Upper lobe of left lung (tissue), 6 donors: ENCODE measurements at regions not wholly inside any gene's neighbourhood (a gene's known extent, or its start where the extent isn't known, plus 50 kb on each side); places are given as distances from the start of the nearest gene placed in this dataset.
"Not testable (repeated sequence)": the region's sequence is repeated elsewhere in the genome, so short reads cannot be mapped to it uniquely, and the experiment has no call there.

Experiments used
- ATAC-seq, 2 donors: fragments of 200-7000 bp; cut with Tn5 transposase; one replicate each; pipeline ENCODE4 v1.9.1; 2022; ENCODE audit warnings: mild to moderate bottlenecking in 2 of 2, moderate library complexity in 2 of 2; ENCODE audit not compliant: low FRiP score in 2 of 2
- DNase-seq, 2 donors: peaks; one replicate each; pipeline ENCODE4 v3.0.0-alpha.2; 2019 to 2020
- H3K27ac ChIP-seq, 4 donors: fragments of 200-600 bp; sonication (generic); one replicate each; pipeline ENCODE4 v1.5.1; 2016 to 2019
- H3K27me3 ChIP-seq, 4 donors: fragments of 200-600 bp; sonication (generic); one replicate each; pipeline ENCODE4 v1.5.1; 2017 to 2019
- H3K36me3 ChIP-seq, 4 donors: fragments of 200-600 bp; sonication (generic); one replicate each; pipeline ENCODE4 v1.5.1; 2016 to 2019
- H3K4me1 ChIP-seq, 4 donors: fragments of 200-600 bp; sonication (generic); one replicate each; pipeline ENCODE4 v1.5.1; 2018 to 2019
- H3K4me3 ChIP-seq, 4 donors: fragments of 200-600 bp; sonication (generic); one replicate each; pipeline ENCODE4 v1.5.1; 2017 to 2019; ENCODE audit warnings: mild to moderate bottlenecking in 2 of 4, moderate library complexity in 1 of 4
- H3K9me3 ChIP-seq, 4 donors: fragments of 200-600 bp; sonication (generic); one replicate each; pipeline ENCODE4 v1.5.1; 2018 to 2019
- EP300 ChIP-seq, 4 donors: sonication (generic); formaldehyde crosslinking; IDR thresholded peaks; one replicate each; pipeline ENCODE4 v1.5.1; 2017; ENCODE audit warnings: antibody characterized with exemption in 4 of 4, control low read depth in 2 of 4
- POLR2A ChIP-seq, 4 donors: fragments of 450-650 bp; IDR thresholded peaks; one replicate each; pipeline ENCODE4 v1.5.1; 2016 to 2017; ENCODE audit warnings: antibody characterized with exemption in 4 of 4, mild to moderate bottlenecking in 2 of 4
- POLR2AphosphoS5 ChIP-seq, 2 donors: sonication (generic); formaldehyde crosslinking; IDR thresholded peaks; one replicate each; pipeline ENCODE4 v1.5.1; 2017; ENCODE audit warnings: antibody characterized with exemption in 2 of 2
- WGBS, 2 donors: methylation state at CpG; one replicate each; pipeline ENCODE4 v1.1.5; 2017 to 2018; 5-methylcytosine and 5-hydroxymethylcytosine counted together
- TF ChIP-seq, protein P1 (sequence below), 6 experiments: fragments of 450-650 bp in 4 of 6; fragments of 200-600 bp in 2 of 6; sonication (generic) in 2 of 6; IDR thresholded peaks; one replicate each; pipeline ENCODE4 v1.5.1; 2016 to 2019; ENCODE audit warnings: antibody characterized with exemption in 6 of 6
- donor health status: DM: no; HTN: no; CAD: no; lungs with moderate emphysema.
- donor health status: DM: no; HTN: yes; CAD: no; lungs with severe emphysema.

DNA sequence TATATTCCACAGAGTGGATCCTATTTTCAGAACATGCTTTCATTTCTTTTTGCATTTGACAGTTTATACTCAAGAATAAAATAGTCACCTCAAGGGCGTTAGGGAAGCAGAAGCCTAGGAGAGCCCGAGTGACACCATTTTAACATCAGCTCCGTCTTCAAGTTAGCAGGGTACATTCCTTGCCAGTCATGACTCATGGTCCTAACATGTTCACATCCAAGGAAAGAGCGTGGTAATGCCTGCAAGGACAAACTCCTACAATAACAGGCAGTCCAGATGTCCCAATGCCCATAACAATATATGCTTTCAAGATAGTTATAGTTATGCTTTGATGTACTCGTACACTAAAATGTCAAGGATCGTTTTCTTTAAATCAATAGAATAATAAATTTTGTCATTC, 93.9 kb upstream of the FAM240B start:
- DNase-seq, H3K36me3 ChIP-seq, H3K9me3 ChIP-seq, H3K4me3 ChIP-seq, H3K27ac ChIP-seq, H3K27me3 ChIP-seq, H3K4me1 ChIP-seq, ATAC-seq: not testable (repeated sequence)
- 80 to 83% methylated on average over 5 to 6 of the region's 6 CpGs for WGBS, 2 donors

DNA sequence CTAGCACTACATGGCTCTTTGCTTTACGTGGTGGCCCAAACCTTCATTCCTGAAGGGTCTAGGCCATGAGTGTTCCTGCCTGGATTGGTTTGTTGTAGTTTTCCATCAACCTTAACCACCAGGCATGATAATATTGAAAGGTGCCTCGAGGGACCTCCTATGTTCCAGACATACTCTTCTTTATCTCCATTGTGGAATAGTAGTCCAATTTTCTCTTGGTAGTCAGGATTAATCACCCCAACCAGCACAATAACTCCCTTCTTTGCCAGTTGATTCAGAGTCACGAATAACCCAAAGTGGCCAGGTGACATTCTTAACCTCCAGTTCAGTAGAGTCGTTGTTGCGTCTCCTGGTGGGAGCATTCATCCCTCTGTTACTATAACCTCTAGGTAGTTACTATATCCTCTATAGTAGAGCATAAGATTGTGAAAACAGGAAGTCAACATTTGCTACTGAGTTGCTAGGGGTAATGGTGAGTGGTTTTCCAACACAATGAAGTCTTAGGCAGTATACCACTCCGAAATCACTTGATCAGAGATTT, 88.1 kb upstream of the FAM240B start:
- WGBS, 2 donors: 80 to 98% methylated on average over 1 to 3 of the region's 6 CpGs
- not testable (repeated sequence) for H3K36me3 ChIP-seq, H3K27ac ChIP-seq, H3K4me1 ChIP-seq, H3K9me3 ChIP-seq, H3K27me3 ChIP-seq, H3K4me3 ChIP-seq, DNase-seq, ATAC-seq

DNA sequence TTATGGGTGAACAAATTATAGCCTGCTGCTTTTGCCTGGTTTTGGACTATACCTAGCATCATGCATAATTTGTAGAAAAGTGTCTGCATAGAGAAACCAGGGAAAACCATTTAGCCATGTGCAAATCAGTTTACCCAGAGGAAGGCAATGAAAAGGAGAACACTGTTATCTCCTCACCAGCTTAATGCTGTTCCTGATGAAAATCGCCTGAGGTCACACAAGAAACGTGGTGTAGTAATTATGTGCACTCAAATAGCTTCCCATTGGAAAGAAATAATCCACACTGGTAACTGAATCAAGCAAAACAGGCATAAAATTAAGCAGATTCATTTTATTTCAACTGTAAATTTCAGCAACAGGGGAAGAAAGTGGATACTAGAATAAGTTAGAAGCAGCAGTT, 51.7 kb upstream of the FAM240B start:
- ATAC-seq (no peak), DNase-seq (no peak)
- TF ChIP-seq POLR2A (IDR thresholded peaks at IDR 0.05) (no peak), EP300 (IDR thresholded peaks at IDR 0.05) (no peak), POLR2AphosphoS5 (IDR thresholded peaks at IDR 0.05) (no peak)
- TF ChIP-seq, protein P1, sequence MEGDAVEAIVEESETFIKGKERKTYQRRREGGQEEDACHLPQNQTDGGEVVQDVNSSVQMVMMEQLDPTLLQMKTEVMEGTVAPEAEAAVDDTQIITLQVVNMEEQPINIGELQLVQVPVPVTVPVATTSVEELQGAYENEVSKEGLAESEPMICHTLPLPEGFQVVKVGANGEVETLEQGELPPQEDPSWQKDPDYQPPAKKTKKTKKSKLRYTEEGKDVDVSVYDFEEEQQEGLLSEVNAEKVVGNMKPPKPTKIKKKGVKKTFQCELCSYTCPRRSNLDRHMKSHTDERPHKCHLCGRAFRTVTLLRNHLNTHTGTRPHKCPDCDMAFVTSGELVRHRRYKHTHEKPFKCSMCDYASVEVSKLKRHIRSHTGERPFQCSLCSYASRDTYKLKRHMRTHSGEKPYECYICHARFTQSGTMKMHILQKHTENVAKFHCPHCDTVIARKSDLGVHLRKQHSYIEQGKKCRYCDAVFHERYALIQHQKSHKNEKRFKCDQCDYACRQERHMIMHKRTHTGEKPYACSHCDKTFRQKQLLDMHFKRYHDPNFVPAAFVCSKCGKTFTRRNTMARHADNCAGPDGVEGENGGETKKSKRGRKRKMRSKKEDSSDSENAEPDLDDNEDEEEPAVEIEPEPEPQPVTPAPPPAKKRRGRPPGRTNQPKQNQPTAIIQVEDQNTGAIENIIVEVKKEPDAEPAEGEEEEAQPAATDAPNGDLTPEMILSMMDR (IDR thresholded peaks at IDR 0.05): no peak
- 47 to 57% methylated on average over 2 of the region's 2 CpGs for WGBS, 2 donors
- no peaks in the 10 kb centered on the region for H3K9me3 ChIP-seq
- H3K27me3 ChIP-seq: no peaks in the 10 kb centered on the region
- no peak overlapping the region for H3K4me3 ChIP-seq
- H3K4me1 ChIP-seq: no peaks in the 10 kb centered on the region
- H3K27ac ChIP-seq: no peak overlapping the region
- H3K36me3 ChIP-seq: no peaks in the 10 kb centered on the region
